ENCODE measurements at regions not wholly inside any gene's neighbourhood (a gene's known extent, or its start where the extent isn't known, plus 50 kb on each side); places are given as distances from the start of the nearest gene placed in this dataset.
"Not testable (repeated sequence)": the region's sequence is repeated elsewhere in the genome, so short reads cannot be mapped to it uniquely, and the experiment has no call there.

- TF ChIP-seq, protein P1, sequence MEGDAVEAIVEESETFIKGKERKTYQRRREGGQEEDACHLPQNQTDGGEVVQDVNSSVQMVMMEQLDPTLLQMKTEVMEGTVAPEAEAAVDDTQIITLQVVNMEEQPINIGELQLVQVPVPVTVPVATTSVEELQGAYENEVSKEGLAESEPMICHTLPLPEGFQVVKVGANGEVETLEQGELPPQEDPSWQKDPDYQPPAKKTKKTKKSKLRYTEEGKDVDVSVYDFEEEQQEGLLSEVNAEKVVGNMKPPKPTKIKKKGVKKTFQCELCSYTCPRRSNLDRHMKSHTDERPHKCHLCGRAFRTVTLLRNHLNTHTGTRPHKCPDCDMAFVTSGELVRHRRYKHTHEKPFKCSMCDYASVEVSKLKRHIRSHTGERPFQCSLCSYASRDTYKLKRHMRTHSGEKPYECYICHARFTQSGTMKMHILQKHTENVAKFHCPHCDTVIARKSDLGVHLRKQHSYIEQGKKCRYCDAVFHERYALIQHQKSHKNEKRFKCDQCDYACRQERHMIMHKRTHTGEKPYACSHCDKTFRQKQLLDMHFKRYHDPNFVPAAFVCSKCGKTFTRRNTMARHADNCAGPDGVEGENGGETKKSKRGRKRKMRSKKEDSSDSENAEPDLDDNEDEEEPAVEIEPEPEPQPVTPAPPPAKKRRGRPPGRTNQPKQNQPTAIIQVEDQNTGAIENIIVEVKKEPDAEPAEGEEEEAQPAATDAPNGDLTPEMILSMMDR (IDR thresholded peaks at IDR 0.05): not testable (repeated sequence)
- not testable (repeated sequence) for TF ChIP-seq POLR2A (IDR thresholded peaks at IDR 0.05)
Measured at GRCh38 chr2:91520523-91520922, 2829.1 kb downstream of the RPIA start.

Data from Peyer's patch (tissue), 4 donors.